ENCODE measurements at regions not wholly inside any gene's neighbourhood (a gene's known extent, or its start where the extent isn't known, plus 50 kb on each side); places are given as distances from the start of the nearest gene placed in this dataset.

- DNase-seq (ENCODE audit: extremely low read depth, low read depth): no peak
- TF ChIP-seq CTCF (IDR thresholded peaks at IDR 0.05; ENCODE audit: low read depth, low read length): no peak
Measured at GRCh38 chr9:26331223-26331622, 561.4 kb downstream of the CAAP1 start.

- no peak for DNase-seq (ENCODE audit: extremely low read depth, low read depth)
- no peak for TF ChIP-seq CTCF (IDR thresholded peaks at IDR 0.05; ENCODE audit: low read depth, low read length)
Measured at GRCh38 chr9:26329974-26330373, 562.6 kb downstream of the CAAP1 start.

- peak; percentile 28 for DNase-seq (ENCODE audit: extremely low read depth, low read depth)
Measured at GRCh38 chr9:26326563-26326962, 566.0 kb downstream of the CAAP1 start.

GRCh38 chr9:26325444-26325829 is 567.2 kb downstream of the CAAP1 start:
- no peak for TF ChIP-seq CTCF (IDR thresholded peaks at IDR 0.05; ENCODE audit: low read depth, low read length)
- no peak for DNase-seq (ENCODE audit: extremely low read depth, low read depth)

More at GRCh38 chr9:26326563-26326962, 566.0 kb downstream of the CAAP1 start:
- peak; percentile 83 for TF ChIP-seq CTCF (IDR thresholded peaks at IDR 0.05; ENCODE audit: low read depth, low read length)

- TF ChIP-seq CTCF (IDR thresholded peaks at IDR 0.05; ENCODE audit: low read depth, low read length): no peak
Measured at GRCh38 chr9:26324786-26325443, 567.7 kb downstream of the CAAP1 start.

GRCh38 chr9:26321935-26322334 is 570.7 kb downstream of the CAAP1 start:
- no peak for DNase-seq (ENCODE audit: extremely low read depth, low read depth)
- TF ChIP-seq CTCF (IDR thresholded peaks at IDR 0.05; ENCODE audit: low read depth, low read length): no peak

More at GRCh38 chr9:26324786-26325443, 567.7 kb downstream of the CAAP1 start:
- DNase-seq (ENCODE audit: extremely low read depth, low read depth): no peak

GRCh38 chr9:26319859-26320258 is 572.7 kb downstream of the CAAP1 start:
- no peak for TF ChIP-seq CTCF (IDR thresholded peaks at IDR 0.05; ENCODE audit: low read depth, low read length)
- no peak for DNase-seq (ENCODE audit: extremely low read depth, low read depth)

Measured in AG09319 (cell line).